ENCODE measurements at regions not wholly inside any gene's neighbourhood (a gene's known extent, or its start where the extent isn't known, plus 50 kb on each side); places are given as distances from the start of the nearest gene placed in this dataset.

DNA sequence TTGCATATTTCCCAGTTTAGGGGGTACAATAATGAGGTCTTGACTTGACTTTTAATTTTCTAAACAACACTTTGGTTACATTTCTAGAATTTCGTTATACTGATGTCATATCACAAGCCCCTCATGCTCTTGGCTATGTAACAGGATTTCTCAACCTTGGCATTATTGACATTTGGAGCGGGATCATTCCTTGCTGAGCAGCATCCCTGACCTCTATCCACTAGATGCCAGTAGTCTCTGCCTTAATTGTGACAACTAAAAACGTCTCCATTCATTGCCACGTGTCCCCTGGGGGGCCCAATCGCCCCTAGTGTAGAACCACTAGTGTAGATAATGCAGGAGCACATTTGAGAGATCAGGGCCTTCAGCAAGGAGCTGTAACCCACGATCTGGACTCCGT, 234.2 kb upstream of the MID1 start:
- H3K4me1 ChIP-seq (ENCODE audit: control insufficient read depth in 2 of 3, insufficient read depth in 2 of 3, low read depth in 1 of 3, low read length in 3 of 3) = no peaks in the 10 kb centered on the region
- H3K27ac ChIP-seq (ENCODE audit: low read depth in 2 of 2, low read length in 2 of 2) = no peak overlapping the region
- H3K9me3 ChIP-seq (ENCODE audit: control insufficient read depth in 2 of 3, insufficient read depth in 1 of 3, low read length in 3 of 3) = no peaks in the 10 kb centered on the region
- H3K4me3 ChIP-seq (ENCODE audit: low read length in 3 of 3) = no peak overlapping the region
- H3K36me3 ChIP-seq (ENCODE audit: control insufficient read depth in 2 of 3, insufficient read depth in 3 of 3, low read length in 3 of 3) = no peaks in the 10 kb centered on the region
- no peak for FAIRE-seq
- TF ChIP-seq, protein P1, sequence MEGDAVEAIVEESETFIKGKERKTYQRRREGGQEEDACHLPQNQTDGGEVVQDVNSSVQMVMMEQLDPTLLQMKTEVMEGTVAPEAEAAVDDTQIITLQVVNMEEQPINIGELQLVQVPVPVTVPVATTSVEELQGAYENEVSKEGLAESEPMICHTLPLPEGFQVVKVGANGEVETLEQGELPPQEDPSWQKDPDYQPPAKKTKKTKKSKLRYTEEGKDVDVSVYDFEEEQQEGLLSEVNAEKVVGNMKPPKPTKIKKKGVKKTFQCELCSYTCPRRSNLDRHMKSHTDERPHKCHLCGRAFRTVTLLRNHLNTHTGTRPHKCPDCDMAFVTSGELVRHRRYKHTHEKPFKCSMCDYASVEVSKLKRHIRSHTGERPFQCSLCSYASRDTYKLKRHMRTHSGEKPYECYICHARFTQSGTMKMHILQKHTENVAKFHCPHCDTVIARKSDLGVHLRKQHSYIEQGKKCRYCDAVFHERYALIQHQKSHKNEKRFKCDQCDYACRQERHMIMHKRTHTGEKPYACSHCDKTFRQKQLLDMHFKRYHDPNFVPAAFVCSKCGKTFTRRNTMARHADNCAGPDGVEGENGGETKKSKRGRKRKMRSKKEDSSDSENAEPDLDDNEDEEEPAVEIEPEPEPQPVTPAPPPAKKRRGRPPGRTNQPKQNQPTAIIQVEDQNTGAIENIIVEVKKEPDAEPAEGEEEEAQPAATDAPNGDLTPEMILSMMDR (IDR thresholded peaks at IDR 0.05; ENCODE audit: borderline replicate concordance, extremely low read depth, insufficient read depth) = no peak
- H3K9ac ChIP-seq (ENCODE audit: low read length in 3 of 3) = no peak overlapping the region
- DNase-seq = no peak
- no peaks in the 10 kb centered on the region for H3K27me3 ChIP-seq (ENCODE audit: control insufficient read depth, insufficient read depth, low read length)
- intact Hi-C loops (cut with DNase I) = no loop called here

DNA sequence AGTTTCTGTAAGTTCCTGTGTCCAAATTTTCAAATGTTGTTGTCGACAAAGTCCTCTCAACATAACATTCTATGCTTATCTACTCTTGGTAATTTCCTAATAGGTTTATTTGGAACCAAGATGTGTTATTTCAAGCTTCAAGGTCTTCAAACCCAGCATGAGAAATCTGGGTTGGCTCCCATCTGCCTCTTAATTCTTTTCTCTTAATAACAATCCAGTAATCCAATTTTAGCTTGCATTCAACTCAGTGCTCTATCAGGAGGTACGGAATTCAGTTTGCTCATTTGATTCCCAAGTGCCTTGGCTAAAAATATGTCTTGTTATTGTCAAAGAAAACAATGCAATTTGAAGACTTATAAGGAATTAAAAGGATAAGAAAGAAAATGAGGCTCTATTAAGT, 235.5 kb upstream of the MID1 start:
- no peaks in the 10 kb centered on the region for H3K27me3 ChIP-seq (ENCODE audit: control insufficient read depth, insufficient read depth, low read length)
- FAIRE-seq (no peak), DNase-seq (no peak)
- no peaks in the 10 kb centered on the region for H3K4me1 ChIP-seq (ENCODE audit: control insufficient read depth in 2 of 3, insufficient read depth in 2 of 3, low read depth in 1 of 3, low read length in 3 of 3)
- no peak overlapping the region for H3K4me3 ChIP-seq (ENCODE audit: low read length in 3 of 3)
- TF ChIP-seq, protein P1 (IDR thresholded peaks at IDR 0.05; ENCODE audit: borderline replicate concordance, extremely low read depth, insufficient read depth) = no peak
- H3K27ac ChIP-seq (ENCODE audit: low read depth in 2 of 2, low read length in 2 of 2) = no peak overlapping the region
- H3K36me3 ChIP-seq (ENCODE audit: control insufficient read depth in 2 of 3, insufficient read depth in 3 of 3, low read length in 3 of 3) = no peaks in the 10 kb centered on the region
- no peaks in the 10 kb centered on the region for H3K9me3 ChIP-seq (ENCODE audit: control insufficient read depth in 2 of 3, insufficient read depth in 1 of 3, low read length in 3 of 3)
- H3K9ac ChIP-seq (ENCODE audit: low read length in 3 of 3) = no peak overlapping the region
- intact Hi-C loops (cut with DNase I) = no loop called here

DNA sequence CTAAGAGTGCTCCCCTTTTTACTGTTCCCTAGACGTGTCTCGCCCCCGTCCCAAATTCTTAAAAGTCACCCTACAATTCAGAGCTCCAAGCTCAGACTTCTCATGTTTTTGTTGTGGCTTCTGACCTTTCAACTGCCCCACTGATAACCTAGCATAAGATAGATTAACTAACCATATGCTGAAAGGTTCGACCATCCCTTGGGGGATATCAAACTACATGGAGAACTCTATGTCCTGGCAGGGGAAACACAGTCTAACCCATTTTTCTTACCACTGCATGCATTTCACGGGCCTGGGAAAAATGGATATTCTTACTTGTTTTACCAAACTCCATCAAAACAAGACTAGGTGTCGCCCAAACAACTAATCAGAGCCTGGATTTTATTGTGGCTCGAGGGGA, 236.4 kb upstream of the MID1 start:
- no peaks in the 10 kb centered on the region for H3K9me3 ChIP-seq (ENCODE audit: control insufficient read depth in 2 of 3, insufficient read depth in 1 of 3, low read length in 3 of 3)
- TF ChIP-seq, protein P1 (IDR thresholded peaks at IDR 0.05; ENCODE audit: borderline replicate concordance, extremely low read depth, insufficient read depth) = no peak
- H3K27me3 ChIP-seq (ENCODE audit: control insufficient read depth, insufficient read depth, low read length) = no peaks in the 10 kb centered on the region
- DNase-seq (peak in 1 of 5 donors; percentile 1), FAIRE-seq (no peak)
- no peak overlapping the region for H3K27ac ChIP-seq (ENCODE audit: low read depth in 2 of 2, low read length in 2 of 2)
- H3K4me1 ChIP-seq (ENCODE audit: control insufficient read depth in 2 of 3, insufficient read depth in 2 of 3, low read depth in 1 of 3, low read length in 3 of 3) = no peaks in the 10 kb centered on the region
- H3K4me3 ChIP-seq (ENCODE audit: low read length in 3 of 3) = no peak overlapping the region
- no peaks in the 10 kb centered on the region for H3K36me3 ChIP-seq (ENCODE audit: control insufficient read depth in 2 of 3, insufficient read depth in 3 of 3, low read length in 3 of 3)
- no peak overlapping the region for H3K9ac ChIP-seq (ENCODE audit: low read length in 3 of 3)
- intact Hi-C loops (cut with DNase I) = no loop called here

DNA sequence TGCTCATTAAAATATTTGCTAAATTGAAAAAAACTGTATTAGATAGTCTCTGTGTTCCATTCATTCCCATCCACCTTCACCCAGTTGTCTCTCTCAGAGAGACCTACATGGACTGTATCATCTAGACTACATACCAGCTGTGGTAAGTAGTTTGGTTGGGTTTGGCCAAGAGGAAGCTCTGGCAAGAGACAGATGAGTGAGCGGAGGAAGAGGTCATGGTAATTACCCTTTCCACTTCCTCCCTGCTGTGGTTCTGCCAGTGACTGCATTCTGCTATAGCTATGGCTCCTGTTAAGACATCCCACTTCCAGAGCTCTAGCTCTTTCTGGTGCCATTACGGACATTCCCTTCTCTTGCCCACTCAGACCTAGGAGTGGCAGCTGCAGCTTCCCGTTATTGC, 239.0 kb upstream of the MID1 start:
- intact Hi-C loops (cut with DNase I) = no loop called here
- no peak for FAIRE-seq

More for the DNA sequence above, 239.0 kb upstream of the MID1 start:
- no peak overlapping the region for H3K9ac ChIP-seq (ENCODE audit: low read length in 3 of 3)
- no peaks in the 10 kb centered on the region for H3K27me3 ChIP-seq (ENCODE audit: control insufficient read depth, insufficient read depth, low read length)
- H3K27ac ChIP-seq (ENCODE audit: low read depth in 2 of 2, low read length in 2 of 2) = no peak overlapping the region
- TF ChIP-seq, protein P1 (IDR thresholded peaks at IDR 0.05; ENCODE audit: borderline replicate concordance, extremely low read depth, insufficient read depth) = no peak
- H3K9me3 ChIP-seq (ENCODE audit: control insufficient read depth in 2 of 3, insufficient read depth in 1 of 3, low read length in 3 of 3) = no peaks in the 10 kb centered on the region
- no peaks in the 10 kb centered on the region for H3K36me3 ChIP-seq (ENCODE audit: control insufficient read depth in 2 of 3, insufficient read depth in 3 of 3, low read length in 3 of 3)
- H3K4me3 ChIP-seq (ENCODE audit: low read length in 3 of 3) = no peak overlapping the region
- DNase-seq = no peak
- H3K4me1 ChIP-seq (ENCODE audit: control insufficient read depth in 2 of 3, insufficient read depth in 2 of 3, low read depth in 1 of 3, low read length in 3 of 3) = no peaks in the 10 kb centered on the region

Data from kidney (tissue), 13 donors.